ENCODE measurements at regions not wholly inside any gene's neighbourhood (a gene's known extent, or its start where the extent isn't known, plus 50 kb on each side); places are given as distances from the start of the nearest gene placed in this dataset.

DNA sequence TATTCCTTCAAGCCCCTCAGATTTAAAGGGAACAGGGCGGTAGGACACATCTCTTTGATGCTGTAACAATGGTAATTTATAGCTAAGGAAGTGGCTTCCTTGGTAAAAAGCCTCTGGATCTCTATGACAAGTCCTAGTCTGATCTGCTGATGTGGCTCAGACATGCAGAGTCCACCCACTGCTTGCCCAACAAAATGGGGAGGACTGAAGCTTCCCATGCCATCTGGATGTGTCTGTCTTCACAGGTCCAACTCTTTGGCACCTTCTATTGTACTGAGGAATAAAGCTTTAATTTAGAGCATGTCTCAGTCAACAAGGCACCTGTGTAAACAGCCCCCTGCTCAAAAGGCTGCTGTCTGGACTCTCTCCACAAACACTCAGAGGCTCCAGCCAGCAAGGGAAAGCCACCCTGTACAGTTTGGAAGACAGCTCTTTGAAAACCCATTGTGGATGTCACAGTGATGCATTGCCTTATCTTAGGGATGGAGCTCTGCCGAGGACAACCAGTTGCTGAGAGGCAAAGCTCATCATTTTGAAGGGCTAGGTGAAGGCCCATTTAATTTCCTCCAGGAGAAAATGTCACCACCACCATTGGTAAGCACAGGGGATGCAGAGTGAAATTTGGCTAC is 348.6 kb upstream of the GRM7 start:
- Histone ChIP-seq H3K27me3 (no peaks in the 10 kb centered on the region), H3K4me1 (no peaks in the 10 kb centered on the region), H3K27ac (no peak overlapping the region), H3K9me3 (no peaks in the 10 kb centered on the region), H3K4me3 (no peak overlapping the region), H3K36me3 (no peaks in the 10 kb centered on the region)
- DNase-seq (no peak), ATAC-seq (no peak)
- intact Hi-C loops (cut with DNase I) = no loop called here
- WGBS, 2 donors = 58 to 60% methylated on average over 2 of the region's 2 CpGs
- TF ChIP-seq, protein P1, sequence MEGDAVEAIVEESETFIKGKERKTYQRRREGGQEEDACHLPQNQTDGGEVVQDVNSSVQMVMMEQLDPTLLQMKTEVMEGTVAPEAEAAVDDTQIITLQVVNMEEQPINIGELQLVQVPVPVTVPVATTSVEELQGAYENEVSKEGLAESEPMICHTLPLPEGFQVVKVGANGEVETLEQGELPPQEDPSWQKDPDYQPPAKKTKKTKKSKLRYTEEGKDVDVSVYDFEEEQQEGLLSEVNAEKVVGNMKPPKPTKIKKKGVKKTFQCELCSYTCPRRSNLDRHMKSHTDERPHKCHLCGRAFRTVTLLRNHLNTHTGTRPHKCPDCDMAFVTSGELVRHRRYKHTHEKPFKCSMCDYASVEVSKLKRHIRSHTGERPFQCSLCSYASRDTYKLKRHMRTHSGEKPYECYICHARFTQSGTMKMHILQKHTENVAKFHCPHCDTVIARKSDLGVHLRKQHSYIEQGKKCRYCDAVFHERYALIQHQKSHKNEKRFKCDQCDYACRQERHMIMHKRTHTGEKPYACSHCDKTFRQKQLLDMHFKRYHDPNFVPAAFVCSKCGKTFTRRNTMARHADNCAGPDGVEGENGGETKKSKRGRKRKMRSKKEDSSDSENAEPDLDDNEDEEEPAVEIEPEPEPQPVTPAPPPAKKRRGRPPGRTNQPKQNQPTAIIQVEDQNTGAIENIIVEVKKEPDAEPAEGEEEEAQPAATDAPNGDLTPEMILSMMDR (IDR thresholded peaks at IDR 0.05) = no peak

DNA sequence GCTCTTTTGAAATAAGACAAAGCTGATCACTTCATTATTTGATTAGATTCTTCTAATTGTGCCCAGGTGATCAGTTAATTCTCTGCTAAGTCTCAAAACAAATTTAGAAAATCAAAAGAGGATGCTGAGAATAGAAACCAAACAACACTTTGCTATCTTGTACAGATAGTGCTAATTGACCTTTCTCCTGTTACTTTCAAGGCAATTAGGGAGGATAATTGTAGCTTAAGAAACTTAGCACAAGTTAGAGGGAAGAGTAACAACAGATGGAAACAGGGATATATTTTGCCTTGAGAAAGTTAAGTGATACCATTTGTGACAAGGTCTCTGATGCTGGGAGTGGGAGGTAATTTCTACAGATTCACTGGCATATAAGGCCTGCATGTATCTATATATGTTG is 344.8 kb upstream of the GRM7 start:
- Histone ChIP-seq H3K36me3 (no peaks in the 10 kb centered on the region), H3K4me3 (no peak overlapping the region), H3K9me3 (no peaks in the 10 kb centered on the region), H3K27me3 (no peaks in the 10 kb centered on the region), H3K27ac (no peak overlapping the region), H3K4me1 (no peaks in the 10 kb centered on the region)
- ATAC-seq = no peak
- TF ChIP-seq, protein P1 (IDR thresholded peaks at IDR 0.05) = no peak
- intact Hi-C loops (cut with DNase I) = no loop called here
- DNase-seq = no peak

DNA sequence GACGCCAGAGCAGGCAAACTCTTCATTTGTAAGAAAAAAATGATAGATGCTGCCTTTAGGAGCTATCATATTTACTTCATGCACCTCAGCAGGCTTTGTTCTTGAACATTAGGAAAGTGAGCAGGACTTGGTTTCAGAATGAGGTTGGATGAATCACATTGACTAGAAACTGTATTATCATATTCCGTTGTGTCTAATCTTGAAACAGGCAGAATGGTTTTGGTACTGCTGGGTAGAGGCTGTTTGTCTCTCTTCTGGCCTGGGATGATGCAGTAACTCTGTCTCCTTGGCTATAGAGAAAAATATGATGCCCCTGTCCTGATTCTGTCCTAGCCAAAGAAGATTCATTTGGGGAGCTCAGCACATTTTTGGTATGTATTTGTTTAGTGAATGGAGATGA is 344.2 kb upstream of the GRM7 start:
- 60 to 76% methylated on average over 2 of the region's 2 CpGs for WGBS, 2 donors
- intact Hi-C loops (cut with DNase I) = no loop called here

DNA sequence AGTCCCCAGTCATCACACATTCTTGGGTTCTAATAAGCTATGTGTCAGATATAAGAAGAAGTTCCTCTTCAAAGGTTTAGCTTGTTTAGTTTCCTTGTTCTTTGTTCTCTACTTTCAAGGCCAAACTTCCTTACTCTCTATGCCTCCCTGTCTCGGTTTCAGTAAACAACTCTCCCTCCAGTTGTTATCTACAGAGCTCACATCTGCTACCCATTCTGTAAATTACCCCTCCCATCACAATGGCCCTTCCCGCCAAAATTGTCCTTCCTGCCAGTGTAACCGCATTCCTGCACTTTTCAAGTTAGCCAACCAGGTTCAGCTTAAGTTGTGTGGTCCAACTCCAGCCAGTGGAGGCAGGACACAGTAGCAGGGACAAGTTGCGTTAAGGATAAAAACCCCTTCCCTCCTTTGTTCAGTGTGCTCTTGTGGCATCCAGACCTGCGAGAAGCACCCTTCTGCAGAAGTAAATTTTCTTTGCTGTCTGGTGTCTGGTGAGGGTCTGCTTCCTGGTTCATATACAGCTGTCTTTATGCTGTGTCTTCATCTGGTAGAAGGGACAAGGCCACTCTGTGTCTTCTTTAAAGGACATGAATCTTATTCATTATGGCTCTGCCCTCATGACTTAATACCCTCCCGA is 342.1 kb upstream of the GRM7 start:
- Histone ChIP-seq H3K9me3 (no peaks in the 10 kb centered on the region), H3K27ac (no peak overlapping the region), H3K36me3 (no peaks in the 10 kb centered on the region), H3K27me3 (no peaks in the 10 kb centered on the region), H3K4me3 (no peak overlapping the region), H3K4me1 (peaks cover 0 to 2% (median 0%) of the 10 kb centered on the region in 9 donors)
- intact Hi-C loops (cut with DNase I) = no loop called here
- 74 to 79% methylated on average over 6 of the region's 6 CpGs for WGBS, 2 donors
- TF ChIP-seq, protein P1 (IDR thresholded peaks at IDR 0.05) = no peak
- ATAC-seq = no peak
- no peak for DNase-seq

More for the DNA sequence above, 344.2 kb upstream of the GRM7 start:
- Histone ChIP-seq H3K4me3 (no peak overlapping the region), H3K36me3 (no peaks in the 10 kb centered on the region), H3K4me1 (no peaks in the 10 kb centered on the region), H3K9me3 (no peaks in the 10 kb centered on the region), H3K27me3 (no peaks in the 10 kb centered on the region), H3K27ac (no peak overlapping the region)
- ATAC-seq = no peak
- TF ChIP-seq, protein P1 (IDR thresholded peaks at IDR 0.05) = no peak
- DNase-seq = no peak

Measured in heart right ventricle (tissue), 16 donors.